SK-N-SH treated with all-trans-retinoic acid at 6 μM for 48 hours (cell line): ENCODE measurements at regions not wholly inside any gene's neighbourhood (a gene's known extent, or its start where the extent isn't known, plus 50 kb on each side); places are given as distances from the start of the nearest gene placed in this dataset.

Experiments used
- ATAC-seq: fragments of 200-7000 bp; cut with Tn5 transposase; 3 replicates; pipeline ENCODE4 v1.9.1; 2020; ENCODE audit warnings: mild to moderate bottlenecking, moderate library complexity
- ARNTL ChIP-seq: fragments of 450-650 bp; formaldehyde crosslinking; IDR thresholded peaks from 2 replicates; pipeline ENCODE4 v1.5.0; 2020; ENCODE audit warnings: low read depth, mild to moderate bottlenecking, moderate library complexity, borderline replicate concordance
- BACH2 ChIP-seq: fragments of 250-450 bp; sonication (Bioruptor Pico); IDR thresholded peaks from 2 replicates; pipeline ENCODE4 v1.9.0; 2021; ENCODE audit warnings: mild to moderate bottlenecking, borderline replicate concordance
- CREB5 ChIP-seq: fragments of 250-450 bp; sonication (Bioruptor Pico); IDR thresholded peaks from 2 replicates; pipeline ENCODE4 v1.5.1; 2020; ENCODE audit warnings: low read depth, mild to moderate bottlenecking, moderate library complexity
- CSDC2 ChIP-seq: fragments of 250-450 bp; sonication (Bioruptor Pico); IDR thresholded peaks from 2 replicates; pipeline ENCODE4 v1.5.0; 2020; ENCODE audit warnings: mild to moderate bottlenecking, moderate library complexity
- ESRRG ChIP-seq: fragments of 250-450 bp; sonication (Bioruptor Pico); IDR thresholded peaks from 2 replicates; pipeline ENCODE4 v1.6.1; 2021; ENCODE audit warnings: mild to moderate bottlenecking
- GLIS3 ChIP-seq: fragments of 250-450 bp; sonication (Bioruptor Pico); IDR thresholded peaks from 2 replicates; pipeline ENCODE4 v1.5.0; 2020; ENCODE audit warnings: mild to moderate bottlenecking, moderate library complexity
- PATZ1 ChIP-seq: fragments of 250-450 bp; sonication (Bioruptor Pico); IDR thresholded peaks from 2 replicates; pipeline ENCODE4 v1.8.0; 2020; ENCODE audit warnings: mild to moderate bottlenecking, moderate library complexity, borderline replicate concordance
- SNAI2 ChIP-seq: fragments of 250-450 bp; sonication (Bioruptor Pico); IDR thresholded peaks from 2 replicates; pipeline ENCODE4 v1.5.0; 2020; ENCODE audit warnings: mild to moderate bottlenecking, moderate library complexity
- TOX ChIP-seq: fragments of 250-450 bp; sonication (Bioruptor Pico); IDR thresholded peaks from 2 replicates; pipeline ENCODE4 v1.8.0; 2021; ENCODE audit warnings: mild to moderate bottlenecking, moderate library complexity, borderline replicate concordance
- TSHZ2 ChIP-seq: fragments of 250-450 bp; sonication (Bioruptor Pico); IDR thresholded peaks from 2 replicates; pipeline ENCODE4 v1.5.0; 2020; ENCODE audit warnings: mild to moderate bottlenecking, moderate library complexity
- ZC3H10 ChIP-seq: fragments of 250-450 bp; sonication (Bioruptor Pico); IDR thresholded peaks from 2 replicates; pipeline ENCODE4 v1.5.1; 2021; ENCODE audit warnings: mild to moderate bottlenecking, moderate library complexity
- ZFP3 ChIP-seq: fragments of 250-450 bp; sonication (Bioruptor Pico); IDR thresholded peaks from 2 replicates; pipeline ENCODE4 v1.5.0; 2020; ENCODE audit warnings: mild to moderate bottlenecking, moderate library complexity
- ZFP30 ChIP-seq: fragments of 450-650 bp; formaldehyde crosslinking; IDR thresholded peaks from 2 replicates; pipeline ENCODE4 v1.5.0; 2022; ENCODE audit warnings: mild to moderate bottlenecking, moderate library complexity
- ZNF565 ChIP-seq: fragments of 450-650 bp; formaldehyde crosslinking; conservative IDR thresholded peaks from 2 replicates; pipeline ENCODE4 v1.5.0; 2020; ENCODE audit warnings: low read depth, mild to moderate bottlenecking, moderate library complexity
- ZNF70 ChIP-seq: fragments of 450-650 bp; formaldehyde crosslinking; IDR thresholded peaks from 2 replicates; pipeline ENCODE4 v1.5.0; 2020; ENCODE audit warnings: mild to moderate bottlenecking, moderate library complexity
- ZNF8 ChIP-seq: fragments of 450-650 bp; formaldehyde crosslinking; IDR thresholded peaks from 2 replicates; pipeline ENCODE4 v1.5.0; 2020; ENCODE audit warnings: mild to moderate bottlenecking, moderate library complexity
- TF ChIP-seq, protein P1 (sequence below): fragments of 250-450 bp; sonication (Bioruptor Pico); IDR thresholded peaks from 2 replicates; pipeline ENCODE4 v1.5.1; 2021; ENCODE audit warnings: mild to moderate bottlenecking, moderate library complexity
- TF ChIP-seq, protein P2 (sequence below): fragments of 250-450 bp; sonication (Bioruptor Pico); IDR thresholded peaks from 2 replicates; pipeline ENCODE4 v1.8.0; 2021; ENCODE audit warnings: low read depth, mild to moderate bottlenecking, moderate library complexity, borderline replicate concordance

- ATAC-seq = no peak
- TF ChIP-seq ZFP3 (CRISPR knock-in tag) (peak; percentile 24; the same call in 1 of the 2 replicates), GLIS3 (no peak)
- TF ChIP-seq, all 23 proteins: peak for 1
These were observed 143.9 kb upstream of the ZNF536 start for GRCh38 chr19:30228113-30228834.

DNA sequence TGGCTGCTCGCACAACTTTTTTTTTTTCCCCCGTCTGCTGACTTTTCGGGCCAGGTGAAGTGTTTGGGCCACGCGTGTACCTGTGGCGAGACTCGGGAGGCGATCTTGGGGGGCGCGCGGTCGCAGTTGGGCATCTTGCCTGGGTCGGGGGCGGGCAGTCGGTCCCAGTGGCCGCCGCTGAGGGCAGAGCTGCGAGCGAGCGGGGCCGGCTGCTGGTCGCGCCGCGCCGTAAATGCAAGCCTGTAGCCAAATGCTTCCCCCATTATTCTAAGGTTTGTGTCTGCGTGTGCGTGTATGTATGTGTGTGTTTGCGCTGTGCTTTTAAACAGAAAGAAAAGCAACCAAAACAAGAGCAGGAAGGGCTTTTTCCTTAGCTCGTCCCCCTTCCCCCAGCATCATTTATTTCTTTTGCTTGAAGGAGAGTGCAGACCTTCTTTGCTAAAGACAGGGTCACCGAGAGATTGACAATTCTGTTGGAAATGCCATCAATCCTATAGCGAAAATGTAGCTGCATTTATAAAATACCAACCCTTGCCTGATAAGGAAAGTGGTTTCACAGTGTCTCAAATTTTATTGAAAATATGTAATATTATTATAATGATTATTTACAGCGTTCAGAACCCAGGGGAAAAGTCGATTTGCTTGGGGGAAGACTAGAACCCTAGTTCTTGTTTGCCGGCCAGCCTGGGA, 143.2 kb upstream of the ZNF536 start:
- TF ChIP-seq ZNF70 (CRISPR knock-in tag) (no peak), SNAI2 (CRISPR knock-in tag) (no peak), PATZ1 (CRISPR knock-in tag) (no peak), BACH2 (no peak), TSHZ2 (CRISPR knock-in tag) (no peak), ZFP30 (CRISPR knock-in tag) (no peak), TOX (CRISPR knock-in tag) (no peak), ZNF8 (CRISPR knock-in tag) (no peak), ARNTL (no peak), ZNF565 (CRISPR knock-in tag) (no peak), CSDC2 (CRISPR knock-in tag) (no peak), ESRRG (no peak)
- TF ChIP-seq, protein P1, sequence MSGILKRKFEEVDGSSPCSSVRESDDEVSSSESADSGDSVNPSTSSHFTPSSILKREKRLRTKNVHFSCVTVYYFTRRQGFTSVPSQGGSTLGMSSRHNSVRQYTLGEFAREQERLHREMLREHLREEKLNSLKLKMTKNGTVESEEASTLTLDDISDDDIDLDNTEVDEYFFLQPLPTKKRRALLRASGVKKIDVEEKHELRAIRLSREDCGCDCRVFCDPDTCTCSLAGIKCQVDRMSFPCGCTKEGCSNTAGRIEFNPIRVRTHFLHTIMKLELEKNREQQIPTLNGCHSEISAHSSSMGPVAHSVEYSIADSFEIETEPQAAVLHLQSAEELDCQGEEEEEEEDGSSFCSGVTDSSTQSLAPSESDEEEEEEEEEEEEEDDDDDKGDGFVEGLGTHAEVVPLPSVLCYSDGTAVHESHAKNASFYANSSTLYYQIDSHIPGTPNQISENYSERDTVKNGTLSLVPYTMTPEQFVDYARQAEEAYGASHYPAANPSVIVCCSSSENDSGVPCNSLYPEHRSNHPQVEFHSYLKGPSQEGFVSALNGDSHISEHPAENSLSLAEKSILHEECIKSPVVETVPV = no peak
- TF ChIP-seq, protein P2, sequence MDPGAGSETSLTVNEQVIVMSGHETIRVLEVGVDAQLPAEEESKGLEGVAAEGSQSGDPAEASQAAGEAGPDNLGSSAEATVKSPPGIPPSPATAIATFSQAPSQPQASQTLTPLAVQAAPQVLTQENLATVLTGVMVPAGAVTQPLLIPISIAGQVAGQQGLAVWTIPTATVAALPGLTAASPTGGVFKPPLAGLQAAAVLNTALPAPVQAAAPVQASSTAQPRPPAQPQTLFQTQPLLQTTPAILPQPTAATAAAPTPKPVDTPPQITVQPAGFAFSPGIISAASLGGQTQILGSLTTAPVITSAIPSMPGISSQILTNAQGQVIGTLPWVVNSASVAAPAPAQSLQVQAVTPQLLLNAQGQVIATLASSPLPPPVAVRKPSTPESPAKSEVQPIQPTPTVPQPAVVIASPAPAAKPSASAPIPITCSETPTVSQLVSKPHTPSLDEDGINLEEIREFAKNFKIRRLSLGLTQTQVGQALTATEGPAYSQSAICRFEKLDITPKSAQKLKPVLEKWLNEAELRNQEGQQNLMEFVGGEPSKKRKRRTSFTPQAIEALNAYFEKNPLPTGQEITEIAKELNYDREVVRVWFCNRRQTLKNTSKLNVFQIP (CRISPR knock-in tag) = no peak
- no peak for ATAC-seq

DNA sequence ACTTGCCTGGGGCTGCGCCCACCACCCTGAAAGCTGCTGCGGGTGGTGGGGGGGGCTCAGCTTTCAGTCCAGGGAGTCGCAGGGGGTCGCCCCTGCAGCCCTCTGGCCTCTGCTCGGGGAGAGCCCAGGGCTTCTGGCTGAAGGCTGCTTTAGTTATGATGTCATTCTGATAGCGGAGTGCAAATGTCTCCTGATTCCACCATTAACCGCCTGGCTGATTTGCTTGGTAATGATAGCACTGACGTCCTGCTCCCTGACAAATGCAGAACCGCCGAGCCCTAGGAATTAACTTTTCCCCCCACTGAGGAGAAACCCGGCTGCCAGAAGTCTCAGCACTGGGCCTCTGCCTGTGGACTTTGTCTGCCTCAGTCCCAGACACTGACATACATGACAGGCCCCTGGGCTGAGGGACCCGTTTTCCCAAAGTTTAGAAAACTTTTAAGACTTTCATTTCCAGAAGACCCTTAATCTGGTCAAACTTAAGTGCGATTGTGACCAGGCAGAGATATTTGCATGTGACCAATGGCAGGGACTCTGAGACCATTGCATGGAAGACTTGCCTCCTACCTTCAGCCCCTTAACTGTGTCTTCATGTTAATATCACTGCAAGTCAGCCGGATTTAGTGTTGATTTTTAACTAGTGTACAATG, 142.5 kb upstream of the ZNF536 start:
- TF ChIP-seq ESRRG (no peak), ZFP3 (CRISPR knock-in tag) (peak; percentile 44; the same call in 1 of the 2 replicates)
- ATAC-seq = no peak; the same call in 2 of the 3 replicates

GRCh38 chr19:30231408-30232318, 140.5 kb upstream of the ZNF536 start:
- no peak for ATAC-seq
- TF ChIP-seq, protein P2 (CRISPR knock-in tag) = no peak
- TF ChIP-seq CREB5 (CRISPR knock-in tag) (no peak), CSDC2 (CRISPR knock-in tag) (no peak), TSHZ2 (CRISPR knock-in tag) (no peak), TOX (CRISPR knock-in tag) (no peak), ZC3H10 (no peak), GLIS3 (no peak)
